HG02973 (cell line): ENCODE measurements at regions not wholly inside any gene's neighbourhood (a gene's known extent, or its start where the extent isn't known, plus 50 kb on each side); places are given as distances from the start of the nearest gene placed in this dataset.
"Not testable (repeated sequence)": the region's sequence is repeated elsewhere in the genome, so short reads cannot be mapped to it uniquely, and the experiment has no call there.

Source experiments
- ATAC-seq: cut with Tn5 transposase; IDR thresholded peaks from one replicate; pipeline ENCODE4 v1.9.1; 2021; ENCODE audit warnings: moderate library complexity; ENCODE audit not compliant: unreplicated experiment

- not testable (repeated sequence) for ATAC-seq
These were observed 331.3 kb upstream of the SGO1 start for GRCh38 chr3:20517316-20517715.

GRCh38 chr3:20516311-20516710 is 330.3 kb upstream of the SGO1 start:
- no peak for ATAC-seq

GRCh38 chr3:20515834-20516233 is 329.8 kb upstream of the SGO1 start:
- ATAC-seq: no peak

GRCh38 chr3:20511863-20512505 is 326.0 kb upstream of the SGO1 start:
- peak; percentile 93 for ATAC-seq

- ATAC-seq: no peak
These were observed 324.4 kb upstream of the SGO1 start for GRCh38 chr3:20510396-20510795.

GRCh38 chr3:20503394-20504082 is 317.5 kb upstream of the SGO1 start:
- no peak for ATAC-seq

GRCh38 chr3:20490996-20491395 is 305.0 kb upstream of the SGO1 start:
- ATAC-seq: no peak

GRCh38 chr3:20488151-20488550 is 302.1 kb upstream of the SGO1 start:
- no peak for ATAC-seq

GRCh38 chr3:20484126-20484525 is 298.1 kb upstream of the SGO1 start:
- no peak for ATAC-seq

- no peak for ATAC-seq
These were observed 296.3 kb upstream of the SGO1 start for GRCh38 chr3:20482350-20482749.

- no peak for ATAC-seq
These were observed 294.9 kb upstream of the SGO1 start for GRCh38 chr3:20480786-20481365.

GRCh38 chr3:20478436-20478835 is 292.4 kb upstream of the SGO1 start:
- ATAC-seq: no peak

GRCh38 chr3:20464237-20464636 is 278.2 kb upstream of the SGO1 start:
- ATAC-seq: not testable (repeated sequence)

- no peak for ATAC-seq
These were observed 276.7 kb upstream of the SGO1 start for GRCh38 chr3:20462723-20463122.

- no peak for ATAC-seq
These were observed 276.2 kb upstream of the SGO1 start for GRCh38 chr3:20462226-20462625.

GRCh38 chr3:20458994-20459716 is 273.1 kb upstream of the SGO1 start:
- no peak for ATAC-seq

- no peak for ATAC-seq
These were observed 270.5 kb upstream of the SGO1 start for GRCh38 chr3:20456511-20456910.

GRCh38 chr3:20451170-20451569 is 265.2 kb upstream of the SGO1 start:
- ATAC-seq: no peak

GRCh38 chr3:20450611-20451010 is 264.6 kb upstream of the SGO1 start:
- no peak for ATAC-seq

GRCh38 chr3:20442846-20443245 is 256.8 kb upstream of the SGO1 start:
- no peak for ATAC-seq

- not testable (repeated sequence) for ATAC-seq
These were observed 241.3 kb upstream of the SGO1 start for GRCh38 chr3:20427268-20427667.

GRCh38 chr3:20425138-20425537 is 239.1 kb upstream of the SGO1 start:
- no peak for ATAC-seq
